ENCODE measurements at regions not wholly inside any gene's neighbourhood (a gene's known extent, or its start where the extent isn't known, plus 50 kb on each side); places are given as distances from the start of the nearest gene placed in this dataset.
"Not testable (repeated sequence)": the region's sequence is repeated elsewhere in the genome, so short reads cannot be mapped to it uniquely, and the experiment has no call there.

DNA sequence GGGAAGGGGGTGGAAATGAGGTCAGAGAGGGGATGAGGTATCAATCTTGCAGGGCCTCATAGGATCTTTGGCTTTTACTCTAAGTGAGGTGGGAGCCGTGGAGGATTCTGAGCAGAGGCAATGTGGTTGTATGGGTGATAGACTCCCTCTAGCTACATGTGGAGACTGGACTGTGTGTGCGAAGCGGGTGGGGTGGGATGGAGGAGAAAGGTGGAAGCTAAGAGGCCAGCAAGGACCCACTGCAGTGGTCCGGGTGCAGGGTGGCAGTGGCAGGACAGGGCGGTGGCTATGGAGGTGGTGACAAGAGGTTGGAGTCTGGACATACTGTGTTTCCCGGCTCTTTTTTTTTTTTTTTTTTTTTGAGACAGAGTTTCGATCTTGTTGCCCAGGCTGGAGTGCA, 62.4 kb upstream of the PTPN1 start:
- TF ChIP-seq POLR2A (IDR thresholded peaks at IDR 0.05; ENCODE audit: extremely low read depth, insufficient read length): no peak
- TF ChIP-seq, protein P1, sequence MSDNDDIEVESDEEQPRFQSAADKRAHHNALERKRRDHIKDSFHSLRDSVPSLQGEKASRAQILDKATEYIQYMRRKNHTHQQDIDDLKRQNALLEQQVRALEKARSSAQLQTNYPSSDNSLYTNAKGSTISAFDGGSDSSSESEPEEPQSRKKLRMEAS (IDR thresholded peaks at IDR 0.05; ENCODE audit: low read depth, low read length): no peak
- TF ChIP-seq, protein P2, sequence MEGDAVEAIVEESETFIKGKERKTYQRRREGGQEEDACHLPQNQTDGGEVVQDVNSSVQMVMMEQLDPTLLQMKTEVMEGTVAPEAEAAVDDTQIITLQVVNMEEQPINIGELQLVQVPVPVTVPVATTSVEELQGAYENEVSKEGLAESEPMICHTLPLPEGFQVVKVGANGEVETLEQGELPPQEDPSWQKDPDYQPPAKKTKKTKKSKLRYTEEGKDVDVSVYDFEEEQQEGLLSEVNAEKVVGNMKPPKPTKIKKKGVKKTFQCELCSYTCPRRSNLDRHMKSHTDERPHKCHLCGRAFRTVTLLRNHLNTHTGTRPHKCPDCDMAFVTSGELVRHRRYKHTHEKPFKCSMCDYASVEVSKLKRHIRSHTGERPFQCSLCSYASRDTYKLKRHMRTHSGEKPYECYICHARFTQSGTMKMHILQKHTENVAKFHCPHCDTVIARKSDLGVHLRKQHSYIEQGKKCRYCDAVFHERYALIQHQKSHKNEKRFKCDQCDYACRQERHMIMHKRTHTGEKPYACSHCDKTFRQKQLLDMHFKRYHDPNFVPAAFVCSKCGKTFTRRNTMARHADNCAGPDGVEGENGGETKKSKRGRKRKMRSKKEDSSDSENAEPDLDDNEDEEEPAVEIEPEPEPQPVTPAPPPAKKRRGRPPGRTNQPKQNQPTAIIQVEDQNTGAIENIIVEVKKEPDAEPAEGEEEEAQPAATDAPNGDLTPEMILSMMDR (IDR thresholded peaks at IDR 0.05; ENCODE audit: low read depth, low read length): no peak
- no peak for TF ChIP-seq MYC (IDR thresholded peaks at IDR 0.05; ENCODE audit: low read depth, low read length)

DNA sequence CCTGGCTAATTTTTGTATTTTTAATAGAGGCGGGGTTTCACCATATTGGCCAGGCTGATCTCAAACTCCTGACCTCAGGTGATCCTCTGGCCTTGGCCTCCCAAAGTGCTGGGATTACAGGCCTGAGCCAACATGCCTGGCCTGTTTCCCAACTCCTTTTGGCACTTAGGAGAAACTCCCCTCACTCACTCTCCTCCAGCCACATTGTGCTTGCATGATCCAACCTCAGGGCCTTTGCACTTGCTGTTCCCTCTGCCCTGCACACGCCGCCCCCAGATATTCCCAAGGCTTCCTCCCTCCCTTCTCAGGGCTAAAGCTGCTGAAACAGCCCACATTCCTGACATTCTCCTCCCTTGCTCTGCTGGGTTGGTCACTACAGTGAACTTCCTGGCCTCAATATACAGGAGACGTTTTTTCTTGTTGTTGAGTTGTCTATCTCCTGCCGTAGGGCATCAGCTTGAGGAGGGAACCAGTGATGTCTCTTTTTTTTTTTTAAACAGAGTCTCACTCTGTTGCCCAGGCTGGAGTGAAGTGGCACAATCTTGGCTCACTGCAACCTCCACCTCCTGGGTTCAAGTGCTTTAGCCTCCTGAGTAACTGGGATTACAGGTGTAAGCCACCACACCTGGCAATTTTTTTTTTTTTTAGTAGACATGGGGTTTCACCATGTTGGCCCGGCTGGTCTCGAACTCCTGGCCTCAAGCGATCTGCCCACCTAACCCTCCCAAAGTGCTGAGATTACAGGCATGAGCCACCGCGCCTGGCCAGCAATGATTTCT, 61.4 kb upstream of the PTPN1 start:
- not testable (repeated sequence) for DNase-seq (ENCODE audit: low read depth)

More for the DNA sequence above, 62.4 kb upstream of the PTPN1 start:
- DNase-seq (ENCODE audit: low read depth): no peak
- H3K4me3 ChIP-seq (ENCODE audit: low read depth, low read length): no peak overlapping the region

DNA sequence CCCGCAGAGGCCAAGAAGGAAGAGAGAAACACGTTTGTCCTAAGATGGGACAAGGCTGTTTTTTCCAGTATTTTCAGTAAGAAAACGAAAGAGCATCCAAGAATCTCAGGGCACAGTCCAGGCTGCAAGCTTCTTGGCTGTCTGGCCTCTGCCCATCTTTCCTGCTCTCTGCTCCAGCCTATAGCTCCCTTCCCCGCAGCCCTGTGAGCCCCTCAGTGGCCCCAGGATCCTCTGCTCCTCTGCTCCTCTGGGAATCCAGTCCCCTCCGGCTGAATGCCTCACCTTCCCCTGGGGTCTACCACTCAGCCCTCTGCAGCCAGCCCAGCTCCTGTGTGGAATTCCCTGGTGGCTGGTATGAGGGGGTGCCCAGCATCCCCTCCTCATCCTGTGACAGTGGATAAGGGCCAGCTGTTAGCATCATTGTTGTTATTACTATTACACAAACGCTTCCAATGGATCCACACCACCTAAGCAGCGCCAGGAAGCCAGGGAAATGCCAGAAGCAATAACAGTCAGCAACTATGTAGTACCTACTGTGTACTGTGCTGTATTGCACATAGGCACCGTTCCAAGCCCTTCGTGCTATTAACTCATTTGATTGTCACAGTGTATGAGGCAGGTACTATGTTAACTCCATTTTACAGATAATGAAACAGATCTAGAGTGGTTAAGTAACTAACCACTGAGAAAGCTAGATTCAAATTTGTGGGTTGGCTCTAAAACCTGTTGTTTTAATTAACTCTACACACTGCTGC, 60.3 kb upstream of the PTPN1 start:
- TF ChIP-seq MYC (IDR thresholded peaks at IDR 0.05; ENCODE audit: low read depth, low read length) (no peak), POLR2A (IDR thresholded peaks at IDR 0.05; ENCODE audit: extremely low read depth, insufficient read length) (no peak)
- TF ChIP-seq, protein P1 (IDR thresholded peaks at IDR 0.05; ENCODE audit: low read depth, low read length): no peak
- TF ChIP-seq, protein P2 (IDR thresholded peaks at IDR 0.05; ENCODE audit: low read depth, low read length): no peak
- no peak overlapping the region for H3K4me3 ChIP-seq (ENCODE audit: low read depth, low read length)
- no peak for DNase-seq (ENCODE audit: low read depth)

More for the DNA sequence above, 61.4 kb upstream of the PTPN1 start:
- H3K4me3 ChIP-seq (ENCODE audit: low read depth, low read length): not testable (repeated sequence)

DNA sequence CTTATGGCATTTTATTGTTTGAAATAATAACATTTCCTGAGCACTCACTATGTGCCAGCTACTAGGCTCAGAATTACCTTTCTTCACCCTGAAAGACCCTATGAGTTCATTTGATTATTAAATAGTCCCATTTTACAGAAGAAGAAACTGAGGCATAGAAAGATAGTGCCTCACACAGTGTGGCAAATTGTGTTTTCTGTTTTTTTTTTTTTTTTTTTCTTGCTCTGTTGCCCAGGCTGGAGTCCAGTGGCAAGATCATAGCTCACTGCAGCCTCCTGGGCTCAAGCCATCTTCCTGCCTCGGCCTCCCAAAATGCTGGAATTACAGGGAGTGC, 59.7 kb upstream of the PTPN1 start:
- no peak overlapping the region for H3K4me3 ChIP-seq (ENCODE audit: low read depth, low read length)
- no peak for TF ChIP-seq POLR2A (IDR thresholded peaks at IDR 0.05; ENCODE audit: extremely low read depth, insufficient read length)
- no peak for TF ChIP-seq MYC (IDR thresholded peaks at IDR 0.05; ENCODE audit: low read depth, low read length)
- TF ChIP-seq, protein P2 (IDR thresholded peaks at IDR 0.05; ENCODE audit: low read depth, low read length): no peak
- TF ChIP-seq, protein P1 (IDR thresholded peaks at IDR 0.05; ENCODE audit: low read depth, low read length): no peak
- no peak for DNase-seq (ENCODE audit: low read depth)

DNA sequence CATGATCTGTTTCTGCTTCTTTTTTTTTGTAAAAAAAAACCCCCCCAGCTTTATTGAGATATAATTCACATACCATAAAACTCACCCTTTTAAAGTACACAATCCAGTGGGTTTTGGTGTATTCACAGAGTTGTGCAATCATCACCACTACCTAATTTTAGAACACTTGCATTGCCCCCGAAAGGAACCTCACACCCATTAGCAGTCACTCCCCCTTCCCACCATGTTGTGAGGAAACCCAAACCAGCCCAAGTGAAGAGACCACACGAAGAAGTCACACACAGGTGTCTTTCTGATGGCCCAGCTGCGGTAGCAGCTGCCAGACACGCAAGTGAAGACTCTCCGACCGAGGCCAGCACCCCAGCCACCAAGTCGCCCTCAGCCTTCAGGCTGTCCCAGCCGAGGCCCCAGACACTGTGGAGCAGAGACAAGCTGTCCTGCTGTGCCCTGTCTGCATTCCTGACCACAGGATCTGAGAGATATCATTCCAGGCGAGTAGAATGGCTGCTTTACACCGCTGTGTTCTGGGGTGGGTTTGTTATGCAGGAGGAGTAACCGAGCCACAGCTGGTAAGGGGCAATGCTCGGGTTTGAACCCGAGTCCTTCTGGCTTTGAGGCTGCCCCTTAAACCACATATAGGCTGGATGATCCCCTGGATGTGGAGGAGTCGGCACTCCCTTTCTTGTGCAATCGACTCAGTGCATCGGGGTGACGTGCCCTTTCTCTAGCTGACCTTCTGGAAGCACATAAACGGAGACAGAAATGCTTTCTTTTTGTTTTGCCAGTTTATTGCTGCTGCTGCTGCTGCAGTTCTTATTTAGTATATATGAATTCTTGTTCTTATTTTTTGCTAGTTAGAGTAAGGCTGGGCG, 59.1 kb upstream of the PTPN1 start:
- no peak overlapping the region for H3K4me3 ChIP-seq (ENCODE audit: low read depth, low read length)
- TF ChIP-seq POLR2A (IDR thresholded peaks at IDR 0.05; ENCODE audit: extremely low read depth, insufficient read length) (no peak), MYC (IDR thresholded peaks at IDR 0.05; ENCODE audit: low read depth, low read length) (0 out of 2 replicates have a peak, but pooled peaks have one; percentile 46)
- TF ChIP-seq, protein P2 (IDR thresholded peaks at IDR 0.05; ENCODE audit: low read depth, low read length): no peak
- TF ChIP-seq, protein P1 (IDR thresholded peaks at IDR 0.05; ENCODE audit: low read depth, low read length): no peak
- DNase-seq (ENCODE audit: low read depth): peak; percentile 91

DNA sequence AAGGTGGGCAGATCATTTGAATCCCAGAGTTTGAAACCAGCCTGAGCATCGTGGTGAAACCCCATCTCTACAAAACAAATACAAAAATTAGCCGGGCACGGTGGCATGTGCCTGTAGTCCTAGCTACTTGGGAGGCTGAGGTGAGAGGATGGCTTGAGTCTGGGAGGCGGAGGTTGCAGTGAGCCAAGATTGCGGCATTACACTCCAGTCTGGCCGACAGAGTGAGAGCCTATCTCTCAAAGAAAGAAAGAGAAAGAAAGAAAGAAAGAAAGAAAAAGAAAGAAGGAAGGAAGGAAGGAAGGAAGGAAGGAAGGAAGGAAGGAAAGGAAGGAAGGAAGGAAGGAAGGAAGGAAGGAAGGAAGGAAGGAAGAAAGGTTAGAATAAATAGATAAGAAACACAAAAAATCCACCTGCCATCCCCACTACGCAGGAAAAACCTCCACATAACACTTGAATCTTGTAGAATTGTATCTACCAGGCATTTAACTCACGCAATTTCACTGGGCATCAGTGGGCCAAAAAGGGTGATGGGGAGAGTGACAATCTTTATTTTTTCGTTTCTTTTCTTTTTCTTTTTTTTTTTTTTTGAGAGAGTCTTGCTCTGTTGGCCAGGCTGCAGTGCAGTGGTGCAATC, 58.3 kb upstream of the PTPN1 start:
- DNase-seq (ENCODE audit: low read depth); H3K4me3 ChIP-seq (ENCODE audit: low read depth, low read length): not testable (repeated sequence)

All from NB4 (cell line).